ENCODE measurements at regions not wholly inside any gene's neighbourhood (a gene's known extent, or its start where the extent isn't known, plus 50 kb on each side); places are given as distances from the start of the nearest gene placed in this dataset.

DNA sequence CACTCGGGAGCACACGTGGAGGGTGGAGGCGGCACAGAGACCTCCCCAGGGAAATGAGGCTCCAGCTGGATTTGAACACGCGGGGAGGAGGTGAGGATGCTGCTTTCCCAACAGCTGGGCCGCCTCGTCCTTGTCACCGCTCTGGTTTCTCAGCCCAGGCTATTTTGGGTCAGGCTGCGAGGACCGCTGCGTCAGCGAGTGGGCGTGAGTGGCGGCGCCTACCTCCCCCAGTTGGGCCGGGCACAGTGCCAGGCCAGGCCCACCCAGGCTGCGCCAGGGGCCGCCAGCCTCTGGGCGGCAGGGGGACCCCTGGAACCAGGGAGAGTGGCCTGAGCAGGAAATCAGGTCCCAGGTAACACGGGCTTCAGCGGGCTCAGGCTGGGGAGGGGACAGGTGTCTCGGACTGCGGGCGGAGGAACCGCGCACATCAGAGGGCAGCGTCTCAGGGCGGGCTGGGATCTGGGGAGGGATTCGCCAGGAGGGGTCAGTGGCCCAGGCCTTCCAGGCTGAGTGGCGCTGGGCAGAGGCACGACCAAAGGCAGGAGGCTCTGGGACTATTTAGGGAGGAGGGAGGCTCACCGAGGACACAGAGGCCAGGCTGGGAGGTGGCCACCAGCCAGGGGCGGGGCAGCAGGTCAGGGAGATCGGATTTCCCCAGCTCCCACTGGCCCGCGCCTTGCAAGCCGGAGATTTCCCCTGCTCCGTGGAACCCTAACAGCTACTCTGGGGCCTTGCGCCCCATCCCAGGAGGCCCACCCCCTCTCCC lies 125.2 kb upstream of the RET start:
- no peak overlapping the region for H3K4me3 ChIP-seq (ENCODE audit: low read depth, low read length)
- DNase-seq (ENCODE audit: low read depth) = no peak
- TF ChIP-seq, protein P1, sequence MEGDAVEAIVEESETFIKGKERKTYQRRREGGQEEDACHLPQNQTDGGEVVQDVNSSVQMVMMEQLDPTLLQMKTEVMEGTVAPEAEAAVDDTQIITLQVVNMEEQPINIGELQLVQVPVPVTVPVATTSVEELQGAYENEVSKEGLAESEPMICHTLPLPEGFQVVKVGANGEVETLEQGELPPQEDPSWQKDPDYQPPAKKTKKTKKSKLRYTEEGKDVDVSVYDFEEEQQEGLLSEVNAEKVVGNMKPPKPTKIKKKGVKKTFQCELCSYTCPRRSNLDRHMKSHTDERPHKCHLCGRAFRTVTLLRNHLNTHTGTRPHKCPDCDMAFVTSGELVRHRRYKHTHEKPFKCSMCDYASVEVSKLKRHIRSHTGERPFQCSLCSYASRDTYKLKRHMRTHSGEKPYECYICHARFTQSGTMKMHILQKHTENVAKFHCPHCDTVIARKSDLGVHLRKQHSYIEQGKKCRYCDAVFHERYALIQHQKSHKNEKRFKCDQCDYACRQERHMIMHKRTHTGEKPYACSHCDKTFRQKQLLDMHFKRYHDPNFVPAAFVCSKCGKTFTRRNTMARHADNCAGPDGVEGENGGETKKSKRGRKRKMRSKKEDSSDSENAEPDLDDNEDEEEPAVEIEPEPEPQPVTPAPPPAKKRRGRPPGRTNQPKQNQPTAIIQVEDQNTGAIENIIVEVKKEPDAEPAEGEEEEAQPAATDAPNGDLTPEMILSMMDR (IDR thresholded peaks at IDR 0.05; ENCODE audit: low read depth, low read length) = no peak
- no peak for TF ChIP-seq MYC (IDR thresholded peaks at IDR 0.05; ENCODE audit: low read depth, low read length)
- TF ChIP-seq, protein P2, sequence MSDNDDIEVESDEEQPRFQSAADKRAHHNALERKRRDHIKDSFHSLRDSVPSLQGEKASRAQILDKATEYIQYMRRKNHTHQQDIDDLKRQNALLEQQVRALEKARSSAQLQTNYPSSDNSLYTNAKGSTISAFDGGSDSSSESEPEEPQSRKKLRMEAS (IDR thresholded peaks at IDR 0.05; ENCODE audit: low read depth, low read length) = no peak
- TF ChIP-seq POLR2A (IDR thresholded peaks at IDR 0.05; ENCODE audit: extremely low read depth, insufficient read length) = no peak

DNA sequence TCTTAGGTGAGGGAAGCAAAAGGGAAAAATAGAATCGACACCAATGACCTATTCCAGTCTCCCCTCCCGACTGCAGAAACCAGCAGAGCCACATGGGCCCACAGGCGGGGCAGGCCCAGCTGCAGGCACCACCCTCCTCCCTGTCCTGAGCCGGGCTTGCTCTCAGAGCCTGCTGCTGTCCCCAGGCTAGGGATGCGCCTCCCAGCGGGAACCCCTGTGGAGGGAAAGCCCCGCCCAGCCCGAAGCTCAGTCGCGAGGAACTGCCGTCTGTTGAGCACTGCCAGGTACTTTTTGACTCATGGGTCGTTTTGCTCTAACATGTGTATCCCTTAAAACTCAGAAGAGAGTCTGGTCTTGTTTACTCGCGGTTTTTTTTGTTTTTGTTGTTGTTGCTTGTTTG lies 124.5 kb upstream of the RET start:
- H3K4me3 ChIP-seq (ENCODE audit: low read depth, low read length) = no peak overlapping the region
- peak; percentile 30 for DNase-seq (ENCODE audit: low read depth)
- TF ChIP-seq, protein P1 (IDR thresholded peaks at IDR 0.05; ENCODE audit: low read depth, low read length) = no peak
- peak; percentile 67 for TF ChIP-seq MYC (IDR thresholded peaks at IDR 0.05; ENCODE audit: low read depth, low read length)
- TF ChIP-seq, protein P2 (IDR thresholded peaks at IDR 0.05; ENCODE audit: low read depth, low read length) = peak; percentile 61; the same call in 1 of the 2 replicates
- peak; percentile 41 for TF ChIP-seq POLR2A (IDR thresholded peaks at IDR 0.05; ENCODE audit: extremely low read depth, insufficient read length)

DNA sequence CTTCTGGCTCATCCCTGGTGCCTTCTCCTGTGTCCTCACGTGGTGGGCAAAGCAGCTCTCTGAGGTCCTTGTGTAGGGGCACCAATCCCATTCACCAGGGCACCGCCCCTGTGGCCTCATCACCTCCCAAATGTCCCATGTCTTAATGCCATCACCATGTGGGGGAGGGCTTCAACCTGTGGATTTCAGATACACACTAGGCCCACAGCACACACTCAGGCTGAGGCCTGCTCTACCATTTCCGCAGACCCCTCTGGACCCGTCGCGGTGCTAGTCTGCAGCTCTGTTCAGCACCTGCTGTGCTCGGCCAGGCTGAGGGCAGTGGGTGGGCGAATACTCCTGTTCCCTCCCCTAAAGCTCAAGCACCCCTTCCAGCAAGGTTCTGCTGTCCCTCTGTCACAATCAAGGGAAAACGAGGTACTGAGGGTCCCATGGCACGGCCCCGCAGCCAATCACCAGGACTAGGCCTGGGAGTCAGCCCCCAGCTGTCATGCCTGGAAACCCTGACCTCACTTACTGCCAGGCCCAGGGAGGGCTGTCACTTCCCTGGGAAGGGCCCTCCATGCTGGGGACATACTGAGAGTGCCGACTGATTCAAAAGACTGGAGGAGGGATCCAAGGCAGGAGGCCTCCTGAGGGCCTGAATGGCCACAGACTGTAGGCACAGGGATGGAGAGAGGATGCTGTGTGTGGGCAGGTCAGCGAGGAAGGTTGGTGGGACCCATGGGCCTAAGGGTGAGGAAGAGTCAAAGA lies 123.8 kb upstream of the RET start:
- no peak for TF ChIP-seq POLR2A (IDR thresholded peaks at IDR 0.05; ENCODE audit: extremely low read depth, insufficient read length)
- TF ChIP-seq, protein P1 (IDR thresholded peaks at IDR 0.05; ENCODE audit: low read depth, low read length) = no peak
- TF ChIP-seq, protein P2 (IDR thresholded peaks at IDR 0.05; ENCODE audit: low read depth, low read length) = no peak
- H3K4me3 ChIP-seq (ENCODE audit: low read depth, low read length) = no peak overlapping the region
- no peak for DNase-seq (ENCODE audit: low read depth)

DNA sequence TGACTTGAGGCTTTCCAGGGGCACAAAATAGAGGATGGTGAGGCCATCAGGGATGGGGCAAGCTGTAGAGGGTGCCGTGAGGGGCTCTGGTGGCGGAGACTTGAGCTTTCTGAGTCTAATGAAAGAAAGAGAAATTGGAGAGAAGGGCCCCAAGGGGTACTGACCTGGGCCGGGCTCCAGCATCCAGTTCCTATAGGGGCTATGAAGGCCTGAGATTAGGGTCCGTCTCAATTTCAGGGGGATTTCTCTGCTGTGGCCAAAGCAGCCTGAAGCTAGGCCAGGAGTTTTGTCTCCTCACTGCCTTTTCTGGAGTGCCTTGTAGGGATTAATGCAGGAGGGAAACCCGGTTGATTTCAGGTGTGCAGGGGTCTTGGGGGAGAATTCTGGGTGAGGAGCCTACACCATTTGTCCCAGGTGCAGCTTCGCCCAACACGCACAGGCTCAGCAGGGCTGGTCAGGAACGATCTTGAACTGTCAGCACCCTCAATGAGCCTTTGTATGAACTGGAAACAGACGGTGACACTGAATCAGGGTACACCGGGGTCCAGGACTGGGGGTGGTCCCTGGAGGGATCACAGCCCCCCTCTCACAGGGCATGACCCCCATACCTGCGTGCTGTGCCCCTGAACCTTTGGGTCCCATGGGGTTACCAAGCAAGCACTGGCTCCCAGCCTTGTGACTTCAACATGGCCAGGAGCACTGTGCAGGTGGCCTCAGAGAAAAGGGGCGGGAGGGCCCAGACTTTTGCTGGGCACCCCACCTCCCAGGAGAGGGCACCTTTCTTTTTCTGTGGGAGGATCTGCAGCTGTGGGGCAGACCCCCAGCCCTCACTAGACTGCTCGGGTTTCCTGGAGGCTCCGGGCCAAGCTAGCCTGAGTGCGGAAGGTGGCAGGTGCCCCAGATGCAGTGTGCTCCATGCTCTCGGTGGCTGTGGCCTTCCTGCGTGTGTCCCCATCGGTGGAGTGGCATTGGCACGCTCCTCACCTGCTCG lies 122.9 kb upstream of the RET start:
- TF ChIP-seq MYC (IDR thresholded peaks at IDR 0.05; ENCODE audit: low read depth, low read length) (no peak), POLR2A (IDR thresholded peaks at IDR 0.05; ENCODE audit: extremely low read depth, insufficient read length) (no peak)
- TF ChIP-seq, protein P1 (IDR thresholded peaks at IDR 0.05; ENCODE audit: low read depth, low read length) = no peak
- TF ChIP-seq, protein P2 (IDR thresholded peaks at IDR 0.05; ENCODE audit: low read depth, low read length) = no peak
- no peak for DNase-seq (ENCODE audit: low read depth)
- no peak overlapping the region for H3K4me3 ChIP-seq (ENCODE audit: low read depth, low read length)

DNA sequence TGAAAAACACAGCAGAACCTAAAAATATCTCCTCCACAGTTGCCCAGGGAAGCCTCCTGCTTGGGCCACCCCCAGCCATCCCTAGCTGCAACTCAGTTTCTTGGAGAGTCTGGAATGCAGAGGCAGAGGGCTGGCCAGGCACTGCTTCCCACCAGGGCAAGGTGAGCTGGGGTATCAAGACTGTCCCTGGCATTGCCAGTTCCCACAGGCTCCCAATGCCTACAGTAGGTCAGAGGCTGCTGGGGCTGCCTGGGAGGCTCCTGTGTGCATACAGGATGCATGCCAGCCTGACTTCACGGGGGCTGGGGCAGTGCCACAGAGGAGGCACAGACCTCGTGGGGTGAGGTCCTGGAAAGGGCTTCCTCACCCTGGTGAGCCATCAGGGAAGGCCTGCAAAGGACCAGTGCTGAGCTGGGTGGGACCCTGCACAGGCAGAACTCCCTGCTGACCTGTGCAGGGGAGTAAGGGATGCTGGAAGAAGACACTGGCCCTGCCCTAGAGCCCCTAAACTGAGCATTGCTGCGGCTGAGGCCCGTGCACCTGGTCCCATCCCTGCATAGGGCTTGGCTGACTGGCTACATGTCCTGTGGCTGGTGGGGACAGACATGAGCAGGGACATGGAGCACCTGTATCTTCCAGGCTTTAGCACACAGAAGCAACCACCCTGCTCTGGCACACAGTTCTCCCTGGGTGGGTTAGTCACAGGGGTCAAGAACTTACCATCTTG lies 121.9 kb upstream of the RET start:
- no peak overlapping the region for H3K4me3 ChIP-seq (ENCODE audit: low read depth, low read length)
- DNase-seq (ENCODE audit: low read depth) = no peak
- TF ChIP-seq POLR2A (IDR thresholded peaks at IDR 0.05; ENCODE audit: extremely low read depth, insufficient read length) (no peak), MYC (IDR thresholded peaks at IDR 0.05; ENCODE audit: low read depth, low read length) (no peak)
- TF ChIP-seq, protein P2 (IDR thresholded peaks at IDR 0.05; ENCODE audit: low read depth, low read length) = no peak
- TF ChIP-seq, protein P1 (IDR thresholded peaks at IDR 0.05; ENCODE audit: low read depth, low read length) = no peak
